ENCODE measurements at regions not wholly inside any gene's neighbourhood (a gene's known extent, or its start where the extent isn't known, plus 50 kb on each side); places are given as distances from the start of the nearest gene placed in this dataset.

GRCh38 chr2:237199082-237199481 lies 113.4 kb downstream of the COPS8 start:
- TF ChIP-seq EZH2phosphoT487 (IDR thresholded peaks at IDR 0.05; ENCODE audit: borderline replicate concordance, low read length): no peak
- TF ChIP-seq CTCF (IDR thresholded peaks at IDR 0.05; ENCODE audit: low read depth, low read length, poor library complexity, severe bottlenecking): no peak
- no peaks in the 10 kb centered on the region for H3F3A ChIP-seq (ENCODE audit: control insufficient read depth, insufficient read depth)
- H3K36me3 ChIP-seq (ENCODE audit: control insufficient read depth, low read length): no peaks in the 10 kb centered on the region
- H3K9me2 ChIP-seq (replicated peaks; ENCODE audit: control insufficient read depth, low read length): no peaks in the 10 kb centered on the region
- no peak overlapping the region for H3K4me3 ChIP-seq (ENCODE audit: low read length)
- no peak overlapping the region for H3K27ac ChIP-seq (ENCODE audit: low read depth, low read length)
- no peaks in the 10 kb centered on the region for H4K20me1 ChIP-seq (ENCODE audit: control insufficient read depth, insufficient read depth, low read depth, low read length)
- H3K4me2 ChIP-seq (ENCODE audit: low read length): no peak overlapping the region
- no peaks in the 10 kb centered on the region for H3K4me1 ChIP-seq (ENCODE audit: control insufficient read depth, low read length)
- H3K9me3 ChIP-seq (ENCODE audit: control insufficient read depth, insufficient read depth, low read length): no peaks in the 10 kb centered on the region
- no peaks in the 10 kb centered on the region for H3K79me2 ChIP-seq (ENCODE audit: control insufficient read depth, low read length)
- H3K27me3 ChIP-seq (ENCODE audit: control insufficient read depth, low read length): no peaks in the 10 kb centered on the region

DNA sequence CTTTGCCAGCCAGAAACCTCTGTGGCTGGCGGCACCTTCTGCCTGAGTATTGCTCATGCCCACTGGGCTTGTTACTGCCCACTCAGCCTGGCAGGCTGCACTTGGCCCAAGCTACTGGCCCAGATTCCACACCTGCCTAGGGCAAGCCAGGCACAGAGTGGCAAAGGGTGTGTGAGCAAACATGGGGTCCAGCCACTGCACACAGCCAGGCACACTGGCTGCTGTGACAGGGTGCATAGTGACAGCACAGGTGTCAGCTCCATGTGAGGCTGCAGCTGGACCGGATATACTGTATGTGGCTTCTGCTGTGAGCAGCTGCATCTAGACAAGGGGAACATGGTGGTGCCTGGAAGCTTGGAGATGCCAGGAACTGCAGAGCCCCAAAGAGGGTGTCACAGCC lies 113.9 kb downstream of the COPS8 start:
- H3K27ac ChIP-seq (ENCODE audit: low read depth, low read length): no peak overlapping the region
- TF ChIP-seq EZH2phosphoT487 (IDR thresholded peaks at IDR 0.05; ENCODE audit: borderline replicate concordance, low read length): no peak
- TF ChIP-seq CTCF (IDR thresholded peaks at IDR 0.05; ENCODE audit: low read depth, low read length, poor library complexity, severe bottlenecking): no peak

DNA sequence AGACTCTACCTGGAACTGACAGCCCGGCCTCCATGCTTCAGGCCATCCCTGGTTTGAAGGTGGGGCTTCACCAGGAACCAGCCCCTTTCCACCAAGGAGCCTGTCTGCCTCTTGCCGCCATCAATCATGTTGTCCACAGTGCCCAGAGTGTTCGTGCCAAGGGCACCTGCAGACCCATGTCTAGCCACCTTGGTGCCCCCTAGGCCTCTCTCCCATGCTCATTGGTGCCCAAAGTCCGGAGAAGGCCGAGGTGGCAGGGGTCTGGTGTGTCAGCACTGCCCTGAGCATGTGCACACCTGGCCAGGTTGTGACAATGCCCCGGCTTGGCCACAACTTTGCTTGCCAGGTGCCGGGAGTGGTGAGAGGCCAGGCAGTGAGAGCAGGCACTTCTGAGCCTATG lies 114.8 kb downstream of the COPS8 start:
- H3K27me3 ChIP-seq (ENCODE audit: control insufficient read depth, low read length): no peaks in the 10 kb centered on the region
- no peak overlapping the region for H3K27ac ChIP-seq (ENCODE audit: low read depth, low read length)
- H3F3A ChIP-seq (ENCODE audit: control insufficient read depth, insufficient read depth): no peaks in the 10 kb centered on the region
- H3K4me2 ChIP-seq (ENCODE audit: low read length): no peak overlapping the region
- H3K36me3 ChIP-seq (ENCODE audit: control insufficient read depth, low read length): no peaks in the 10 kb centered on the region
- H3K4me1 ChIP-seq (ENCODE audit: control insufficient read depth, low read length): no peaks in the 10 kb centered on the region
- H3K9me2 ChIP-seq (replicated peaks; ENCODE audit: control insufficient read depth, low read length): no peaks in the 10 kb centered on the region
- no peaks in the 10 kb centered on the region for H4K20me1 ChIP-seq (ENCODE audit: control insufficient read depth, insufficient read depth, low read depth, low read length)
- no peaks in the 10 kb centered on the region for H3K9me3 ChIP-seq (ENCODE audit: control insufficient read depth, insufficient read depth, low read length)
- no peak overlapping the region for H3K4me3 ChIP-seq (ENCODE audit: low read length)
- H3K79me2 ChIP-seq (ENCODE audit: control insufficient read depth, low read length): no peaks in the 10 kb centered on the region
- no peak for TF ChIP-seq CTCF (IDR thresholded peaks at IDR 0.05; ENCODE audit: low read depth, low read length, poor library complexity, severe bottlenecking)
- no peak for TF ChIP-seq EZH2phosphoT487 (IDR thresholded peaks at IDR 0.05; ENCODE audit: borderline replicate concordance, low read length)

More for the DNA sequence above, 113.9 kb downstream of the COPS8 start:
- Histone ChIP-seq H3K9me2 (replicated peaks; ENCODE audit: control insufficient read depth, low read length) (no peaks in the 10 kb centered on the region), H3F3A (ENCODE audit: control insufficient read depth, insufficient read depth) (no peaks in the 10 kb centered on the region), H3K27me3 (ENCODE audit: control insufficient read depth, low read length) (no peaks in the 10 kb centered on the region), H3K4me2 (ENCODE audit: low read length) (no peak overlapping the region), H3K36me3 (ENCODE audit: control insufficient read depth, low read length) (no peaks in the 10 kb centered on the region), H3K79me2 (ENCODE audit: control insufficient read depth, low read length) (no peaks in the 10 kb centered on the region), H4K20me1 (ENCODE audit: control insufficient read depth, insufficient read depth, low read depth, low read length) (no peaks in the 10 kb centered on the region), H3K4me3 (ENCODE audit: low read length) (no peak overlapping the region), H3K4me1 (ENCODE audit: control insufficient read depth, low read length) (no peaks in the 10 kb centered on the region), H3K9me3 (ENCODE audit: control insufficient read depth, insufficient read depth, low read length) (no peaks in the 10 kb centered on the region)
